ENCODE measurements at regions not wholly inside any gene's neighbourhood (a gene's known extent, or its start where the extent isn't known, plus 50 kb on each side); places are given as distances from the start of the nearest gene placed in this dataset.

DNA sequence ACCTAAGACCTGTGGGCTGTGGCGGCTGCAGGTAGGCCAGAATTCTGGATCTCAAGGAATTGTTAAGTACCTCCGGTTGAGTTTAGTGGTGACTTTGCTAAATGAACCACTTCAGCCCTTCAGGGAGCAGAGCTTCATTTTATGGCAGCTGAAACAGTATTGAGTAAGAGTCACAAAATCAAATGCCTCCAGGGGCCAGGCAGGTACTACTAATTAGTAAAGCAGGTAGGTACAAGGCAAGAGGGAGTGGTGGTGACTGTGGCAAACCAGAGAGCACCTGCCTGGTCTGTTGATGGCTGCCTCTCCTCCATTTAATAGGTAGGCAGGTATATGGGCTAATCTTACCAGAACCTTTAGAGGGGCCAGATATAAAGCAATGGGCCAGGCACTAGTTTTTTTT, 118.8 kb downstream of the EMX2 start:
- H3K27me3 Mint-ChIP-seq (ENCODE audit: insufficient read depth), result peaks cover 3% of the 10 kb centered on the region
- peaks cover 51% of the 10 kb centered on the region for H3K9me3 Mint-ChIP-seq
- TF ChIP-seq, protein P1, sequence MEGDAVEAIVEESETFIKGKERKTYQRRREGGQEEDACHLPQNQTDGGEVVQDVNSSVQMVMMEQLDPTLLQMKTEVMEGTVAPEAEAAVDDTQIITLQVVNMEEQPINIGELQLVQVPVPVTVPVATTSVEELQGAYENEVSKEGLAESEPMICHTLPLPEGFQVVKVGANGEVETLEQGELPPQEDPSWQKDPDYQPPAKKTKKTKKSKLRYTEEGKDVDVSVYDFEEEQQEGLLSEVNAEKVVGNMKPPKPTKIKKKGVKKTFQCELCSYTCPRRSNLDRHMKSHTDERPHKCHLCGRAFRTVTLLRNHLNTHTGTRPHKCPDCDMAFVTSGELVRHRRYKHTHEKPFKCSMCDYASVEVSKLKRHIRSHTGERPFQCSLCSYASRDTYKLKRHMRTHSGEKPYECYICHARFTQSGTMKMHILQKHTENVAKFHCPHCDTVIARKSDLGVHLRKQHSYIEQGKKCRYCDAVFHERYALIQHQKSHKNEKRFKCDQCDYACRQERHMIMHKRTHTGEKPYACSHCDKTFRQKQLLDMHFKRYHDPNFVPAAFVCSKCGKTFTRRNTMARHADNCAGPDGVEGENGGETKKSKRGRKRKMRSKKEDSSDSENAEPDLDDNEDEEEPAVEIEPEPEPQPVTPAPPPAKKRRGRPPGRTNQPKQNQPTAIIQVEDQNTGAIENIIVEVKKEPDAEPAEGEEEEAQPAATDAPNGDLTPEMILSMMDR (IDR thresholded peaks at IDR 0.05), result no peak
- DNase-seq, result no peak
- H3K4me1 Mint-ChIP-seq (ENCODE audit: low read depth), result no peaks in the 10 kb centered on the region
- no peak overlapping the region for H3K4me3 Mint-ChIP-seq
- H3K27ac Mint-ChIP-seq, result no peak overlapping the region
- no peaks in the 10 kb centered on the region for H3K36me3 Mint-ChIP-seq (ENCODE audit: low read depth)

DNA sequence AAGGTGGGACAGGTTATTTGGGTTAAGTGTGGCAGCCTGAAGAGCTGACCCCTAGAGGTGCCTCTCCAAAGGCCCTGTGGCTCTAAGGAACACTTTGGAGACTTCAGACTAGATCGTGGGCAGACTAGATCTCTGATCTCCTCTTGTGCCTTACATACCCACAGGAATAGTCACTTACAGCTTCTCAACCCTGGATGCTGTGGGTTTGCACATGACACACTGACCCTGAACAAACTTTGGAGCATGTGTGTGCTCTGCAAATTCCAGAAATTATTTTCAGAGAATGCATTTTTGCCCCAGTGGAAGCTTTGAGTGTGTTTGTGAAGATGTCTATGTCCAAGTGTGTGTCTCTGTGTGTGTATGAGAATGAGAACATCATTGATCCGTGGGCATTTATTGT, 119.6 kb downstream of the EMX2 start:
- Mint-ChIP-seq H3K27me3 (ENCODE audit: insufficient read depth) (peaks cover 6% of the 10 kb centered on the region), H3K9me3 (peaks cover 56% of the 10 kb centered on the region), H3K36me3 (ENCODE audit: low read depth) (no peaks in the 10 kb centered on the region), H3K4me3 (no peak overlapping the region), H3K4me1 (ENCODE audit: low read depth) (no peaks in the 10 kb centered on the region), H3K27ac (no peak overlapping the region)
- DNase-seq, result no peak
- TF ChIP-seq, protein P1 (IDR thresholded peaks at IDR 0.05), result no peak

DNA sequence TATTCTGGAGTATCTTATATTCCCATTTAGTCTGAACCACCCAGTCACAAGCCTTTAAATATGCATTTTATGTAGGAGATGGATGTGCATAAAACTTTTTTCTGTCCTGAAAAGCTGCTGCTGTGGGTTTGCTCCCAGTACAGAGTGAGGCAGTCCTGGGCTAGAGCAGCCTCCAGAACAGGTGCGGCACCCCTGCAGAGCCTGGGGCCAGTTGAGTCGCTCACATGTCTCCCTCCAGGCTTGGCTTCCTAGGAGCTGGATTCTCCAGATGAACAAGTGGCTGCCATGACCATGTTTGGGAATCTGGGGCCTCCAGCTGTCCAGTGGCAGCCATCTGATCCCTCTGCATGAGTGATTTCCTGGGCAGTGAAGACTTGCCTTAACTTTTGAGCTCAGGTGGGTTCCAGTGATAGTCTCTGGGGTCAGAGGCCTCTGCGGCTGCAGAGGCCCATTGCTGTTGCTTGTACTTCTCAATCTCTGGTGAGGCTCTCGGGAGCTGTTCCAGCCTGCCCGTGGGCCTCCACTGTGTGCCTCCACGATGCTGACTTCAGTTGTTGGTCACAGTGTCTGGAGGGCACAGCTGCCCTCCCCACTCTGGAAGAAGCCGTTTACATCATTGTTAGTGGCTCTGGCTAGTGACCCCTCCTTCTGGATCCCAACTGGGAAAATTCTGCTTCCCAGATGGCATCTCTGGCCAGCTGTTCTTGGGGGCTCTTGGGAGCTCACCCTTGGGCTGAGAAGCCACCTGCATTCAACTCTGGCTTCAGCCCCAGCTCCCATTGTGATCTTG, 120.4 kb downstream of the EMX2 start:
- TF ChIP-seq, protein P1 (IDR thresholded peaks at IDR 0.05), result no peak
- Mint-ChIP-seq H3K36me3 (ENCODE audit: low read depth) (no peaks in the 10 kb centered on the region), H3K27me3 (ENCODE audit: insufficient read depth) (peaks cover 6% of the 10 kb centered on the region), H3K27ac (no peak overlapping the region), H3K4me3 (no peak overlapping the region), H3K4me1 (ENCODE audit: low read depth) (no peaks in the 10 kb centered on the region), H3K9me3 (peaks cover 56% of the 10 kb centered on the region)
- no peak for DNase-seq

DNA sequence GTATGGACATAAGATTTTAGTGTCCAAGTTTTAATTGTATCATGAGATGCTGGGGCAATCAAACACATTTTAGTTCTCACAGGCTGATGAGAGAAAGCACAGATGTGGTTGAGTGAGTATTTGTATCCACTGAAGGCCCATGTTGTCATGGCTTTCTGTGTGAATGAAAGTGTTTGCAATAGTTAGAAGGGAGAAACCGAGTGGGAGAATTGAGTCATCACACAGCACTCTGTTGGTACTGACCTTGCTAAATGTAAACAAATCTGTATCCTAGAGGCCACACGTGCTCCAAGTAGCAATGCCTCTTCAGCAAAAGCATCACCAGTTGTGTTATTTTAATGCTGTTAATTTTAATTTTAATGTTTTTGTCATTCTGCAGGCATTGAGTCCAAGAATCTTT, 121.2 kb downstream of the EMX2 start:
- peaks cover 54% of the 10 kb centered on the region for H3K9me3 Mint-ChIP-seq
- H3K36me3 Mint-ChIP-seq (ENCODE audit: low read depth), result no peaks in the 10 kb centered on the region
- H3K27me3 Mint-ChIP-seq (ENCODE audit: insufficient read depth), result peaks cover 6% of the 10 kb centered on the region
- H3K4me1 Mint-ChIP-seq (ENCODE audit: low read depth), result no peaks in the 10 kb centered on the region
- no peak for DNase-seq
- H3K4me3 Mint-ChIP-seq, result no peak overlapping the region
- TF ChIP-seq, protein P1 (IDR thresholded peaks at IDR 0.05), result no peak
- H3K27ac Mint-ChIP-seq, result no peak overlapping the region

DNA sequence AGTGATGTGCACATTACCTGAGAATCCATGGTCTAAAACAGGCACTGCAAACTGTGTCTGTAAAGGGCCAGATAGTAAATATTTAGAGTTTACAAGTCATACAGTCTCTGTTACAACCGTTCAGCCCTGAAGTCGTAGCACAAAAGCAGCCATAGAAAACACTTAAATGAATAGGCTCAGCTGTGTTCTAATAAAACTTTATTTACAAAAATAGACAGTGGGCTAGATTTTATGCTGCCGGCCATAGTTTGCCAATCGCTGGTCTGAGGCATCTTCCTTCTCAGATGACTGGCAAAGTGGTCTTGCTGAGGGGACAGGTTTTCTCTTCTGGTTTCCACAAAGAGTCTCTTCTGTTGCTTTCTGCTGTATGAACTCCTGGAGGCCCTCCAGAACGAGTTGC, 121.7 kb downstream of the EMX2 start:
- Mint-ChIP-seq H3K27me3 (ENCODE audit: insufficient read depth) (peaks cover 5% of the 10 kb centered on the region), H3K27ac (no peak overlapping the region), H3K4me3 (no peak overlapping the region), H3K4me1 (ENCODE audit: low read depth) (no peaks in the 10 kb centered on the region), H3K36me3 (ENCODE audit: low read depth) (no peaks in the 10 kb centered on the region), H3K9me3 (peaks cover 57% of the 10 kb centered on the region)
- TF ChIP-seq, protein P1 (IDR thresholded peaks at IDR 0.05), result no peak
- DNase-seq, result no peak

Data from HFFc6 (cell line).